K562 (cell line): ENCODE measurements at regions not wholly inside any gene's neighbourhood (a gene's known extent, or its start where the extent isn't known, plus 50 kb on each side); places are given as distances from the start of the nearest gene placed in this dataset.

Source experiments
- ATAC-seq: fragments of 200-7000 bp; cut with Tn5 transposase; 3 replicates; pipeline ENCODE4 v1.9.1; 2020; ENCODE audit warnings: moderate library complexity
- BruUV-seq: library from RNA; stranded (reverse); fragments of 400-500 nt; replicated peaks from 2 replicates; lab custom pipeline; 2021; lab: Mats Ljungman, UMichigan
- CTCF ChIA-PET: fragments of 300-600 bp; formaldehyde crosslinking; extraction: SDS; loops from one replicate; lab custom pipeline; 2021; ENCODE audit warnings: low intra/inter-chr PET ratio; lab: Yijun Ruan, JAX
- POLR2A ChIA-PET: fragments of 300-600, 350-650 bp; sonication (Branson Sonifier 250); formaldehyde crosslinking; extraction: SDS; loops from one replicate; lab custom pipeline; 2021; ENCODE audit warnings: antibody characterized with exemption, inconsistent platforms; lab: Yijun Ruan, JAX
- DNase-seq, 4 experiments: peaks; one replicate each; pipeline versions ENCODE4 v3.0.0 to v3.0.0-alpha.2; 2011 to 2018; ENCODE audit warnings: low spot score in 3 of 4, mixed read lengths in 3 of 4; ENCODE audit errors: extremely low read depth in 1 of 4
- FAIRE-seq: peaks from 2 replicates; lab custom pipeline; 2011; peaks lifted over from hg19 to GRCh38; lab: Jason Lieb, UNC
- H2AFZ ChIP-seq: 2 replicates; pipeline ENCODE4 v1.6.0; 2011; ENCODE audit warnings: low read depth, low read length, control low read depth, inconsistent platforms
- H3K27ac ChIP-seq: fragments of 200-600 bp; 3 replicates; pipeline ENCODE4 v1.8.0; 2011; ENCODE audit warnings: low read depth, mild to moderate bottlenecking, control low read depth, inconsistent platforms, low read length, moderate library complexity, mixed read lengths; ENCODE audit errors: extremely low read depth
- H3K27me3 ChIP-seq, 2 experiments: fragments of 300-600 bp in 1 of 2; 2 replicates in 1 of 2; 3 replicates in 1 of 2; pipeline versions ENCODE4 v1.6.0 to v1.8.0; 2011; ENCODE audit warnings: inconsistent platforms in 2 of 2, low read length in 2 of 2, mild to moderate bottlenecking in 1 of 2, mixed read lengths in 1 of 2, moderate library complexity in 1 of 2; ENCODE audit not compliant: control insufficient read depth in 2 of 2, insufficient read depth in 2 of 2
- H3K36me3 ChIP-seq: fragments of 300-600 bp; 3 replicates; pipeline ENCODE4 v1.8.0; 2011; ENCODE audit warnings: mild to moderate bottlenecking, low read length, inconsistent platforms; ENCODE audit not compliant: control insufficient read depth, insufficient read depth
- H3K4me1 ChIP-seq, 2 experiments: fragments of 200-600 bp in 1 of 2; replicated peaks in 1 of 2; 2 replicates in 1 of 2; 3 replicates in 1 of 2; pipeline versions ENCODE4 v1.5.1 to v1.8.0; 2011; ENCODE audit warnings: inconsistent platforms in 2 of 2, low read length in 2 of 2, mild to moderate bottlenecking in 1 of 2, mixed read lengths in 1 of 2, moderate library complexity in 1 of 2; ENCODE audit not compliant: control insufficient read depth in 2 of 2, insufficient read depth in 2 of 2
- H3K4me2 ChIP-seq: 2 replicates; pipeline ENCODE4 v1.6.1; 2011; ENCODE audit warnings: low read length, control low read depth, inconsistent platforms, mixed read lengths; ENCODE audit not compliant: insufficient read depth
- H3K4me3 ChIP-seq: fragments of 200-600 bp; sonication (generic), shearing (Covaris generic); 2 replicates; pipeline ENCODE4 v1.5.1; 2016; ENCODE audit warnings: control low read depth, inconsistent platforms
- H3K79me2 ChIP-seq: fragments of 200-600 bp; 3 replicates; pipeline ENCODE4 v1.8.0; 2011; ENCODE audit warnings: low read length, inconsistent platforms; ENCODE audit not compliant: control insufficient read depth, insufficient read depth
- H3K9ac ChIP-seq, 2 experiments: 2 replicates each; pipeline versions ENCODE4 v1.6.0 to v1.6.1; 2011; ENCODE audit warnings: low read depth in 2 of 2, low read length in 2 of 2, control low read depth in 1 of 2, inconsistent platforms in 1 of 2, mild to moderate bottlenecking in 1 of 2, mixed read lengths in 1 of 2; ENCODE audit not compliant: insufficient read depth in 1 of 2
- H3K9me1 ChIP-seq: one replicate; pipeline ENCODE4 v1.6.0; 2011; ENCODE audit warnings: inconsistent platforms, mild to moderate bottlenecking, low read length, moderate library complexity; ENCODE audit not compliant: control insufficient read depth, insufficient read depth
- H3K9me3 ChIP-seq: replicated peaks from 2 replicates; pipeline ENCODE4 v1.5.1; 2011; ENCODE audit warnings: low read depth, low read length, inconsistent platforms; ENCODE audit not compliant: control insufficient read depth, insufficient read depth
- H4K20me1 ChIP-seq: replicated peaks from 2 replicates; pipeline ENCODE4 v1.6.1; 2011; ENCODE audit warnings: low read length, inconsistent platforms, mixed read lengths; ENCODE audit not compliant: control insufficient read depth, insufficient read depth
- BACH1 ChIP-seq: fragments of 200-800 bp; sonication (Bioruptor generic); IDR thresholded peaks from 2 replicates; pipeline ENCODE4 v1.6.1; 2016; ENCODE audit warnings: missing genetic modification characterization, missing compliant biosample characterization
- BMI1 ChIP-seq: fragments of 150-350 bp; IDR thresholded peaks from 2 replicates; pipeline ENCODE4 v1.6.1; 2014; ENCODE audit warnings: low read length
- BRD9 ChIP-seq: fragments of 450-650 bp; IDR thresholded peaks from 2 replicates; pipeline ENCODE4 v1.6.1; 2018; ENCODE audit warnings: low read depth; ENCODE audit not compliant: partially characterized antibody
- CEBPB ChIP-seq: fragments of 450-650 bp; IDR thresholded peaks from 2 replicates; pipeline ENCODE4 v1.6.1; 2016; ENCODE audit warnings: missing genetic modification characterization, missing compliant biosample characterization
- DMBX1 ChIP-seq: fragments of 250-450 bp; sonication (Bioruptor Pico); IDR thresholded peaks from 2 replicates; pipeline ENCODE4 v1.8.0; 2022; ENCODE audit warnings: inconsistent platforms, mild to moderate bottlenecking, moderate library complexity, borderline replicate concordance
- FOXA1 ChIP-seq: fragments of 450-650 bp; IDR thresholded peaks from 2 replicates; pipeline ENCODE4 v1.6.1; 2016; ENCODE audit warnings: mild to moderate bottlenecking, borderline replicate concordance
- FOXP1 ChIP-seq: sonication (generic); formaldehyde crosslinking; IDR thresholded peaks from 2 replicates; pipeline ENCODE4 v1.8.0; 2022; ENCODE audit warnings: mild to moderate bottlenecking, missing genetic modification reagents
- FUS ChIP-seq: fragments of 200-400 bp; formaldehyde crosslinking; optimal IDR thresholded peaks from 2 replicates; pipeline ENCODE3; 2017; ENCODE audit warnings: low read depth, low read length
- GABPB2 ChIP-seq: fragments of 250-450 bp; sonication (Bioruptor Pico); conservative IDR thresholded peaks from 2 replicates; pipeline ENCODE4 v1.5.1; 2021; ENCODE audit warnings: mild to moderate bottlenecking
- HSF4 ChIP-seq: fragments of 250-450 bp; sonication (Bioruptor Pico); IDR thresholded peaks from 2 replicates; pipeline ENCODE4 v2.1.2; 2022; ENCODE audit warnings: mild to moderate bottlenecking, moderate library complexity, borderline replicate concordance
- MYNN ChIP-seq, 2 experiments: sonication (generic); formaldehyde crosslinking in 1 of 2; IDR thresholded peaks; 2 replicates each; pipeline versions ENCODE4 v1.5.0 to v1.6.1; 2016 to 2020; ENCODE audit warnings: antibody characterized with exemption in 1 of 2, missing genetic modification reagents in 1 of 2
- PHB2 ChIP-seq: fragments of 450-650 bp; IDR thresholded peaks from 2 replicates; pipeline ENCODE4 v1.6.1; 2017; ENCODE audit warnings: low read depth
- PHF20 ChIP-seq: fragments of 450-650 bp; IDR thresholded peaks from 2 replicates; pipeline ENCODE4 v1.6.1; 2018; ENCODE audit not compliant: partially characterized antibody
- XRCC3 ChIP-seq: fragments of 450-650 bp; IDR thresholded peaks from 2 replicates; pipeline ENCODE4 v1.6.1; 2017; ENCODE audit warnings: mild to moderate bottlenecking, moderate library complexity
- ZFX ChIP-seq: sonication (generic); formaldehyde crosslinking; IDR thresholded peaks from 2 replicates; pipeline ENCODE4 v1.8.0; 2022; ENCODE audit warnings: mild to moderate bottlenecking, missing genetic modification reagents, moderate library complexity
- WGBS: fragments of 100-300 bp; shearing (Covaris generic); methylation state at CpG from one replicate; pipeline ENCODE4 v1.1.6; 2016; ENCODE audit warnings: low coverage, mixed read lengths; ENCODE audit not compliant: insufficient coverage; ENCODE audit errors: missing lambda C conversion rate; 5-methylcytosine and 5-hydroxymethylcytosine counted together
- in situ Hi-C: fragments of 300-500 bp; cut with MboI; formaldehyde crosslinking; loops from 4 replicates; pipeline ENCODE4 v1.15.0; 2018; ENCODE audit warnings: inconsistent platforms, mixed read lengths
- intact Hi-C: fragments of 100-400 bp; cut with micrococcal nuclease; formaldehyde crosslinking; loops from 2 replicates; pipeline ENCODE4 v1.14.2; 2022
- TF ChIP-seq, protein P1 (sequence below): fragments of 450-650 bp; IDR thresholded peaks from 2 replicates; pipeline ENCODE4 v1.6.1; 2017; ENCODE audit warnings: antibody characterized with exemption
- TF ChIP-seq, protein P2 (sequence below): fragments of 450-650 bp; conservative IDR thresholded peaks from 2 replicates; pipeline ENCODE4 v1.6.1; 2016; ENCODE audit warnings: missing genetic modification characterization, low read depth, mild to moderate bottlenecking, missing compliant biosample characterization, moderate library complexity
- TF ChIP-seq, protein P3 (sequence below), 2 experiments: fragments of 450-650 bp; IDR thresholded peaks; 2 replicates each; pipeline ENCODE4 v1.6.1; 2018; ENCODE audit warnings: mild to moderate bottlenecking in 2 of 2, low read depth in 1 of 2; ENCODE audit not compliant: partially characterized antibody in 2 of 2

DNA sequence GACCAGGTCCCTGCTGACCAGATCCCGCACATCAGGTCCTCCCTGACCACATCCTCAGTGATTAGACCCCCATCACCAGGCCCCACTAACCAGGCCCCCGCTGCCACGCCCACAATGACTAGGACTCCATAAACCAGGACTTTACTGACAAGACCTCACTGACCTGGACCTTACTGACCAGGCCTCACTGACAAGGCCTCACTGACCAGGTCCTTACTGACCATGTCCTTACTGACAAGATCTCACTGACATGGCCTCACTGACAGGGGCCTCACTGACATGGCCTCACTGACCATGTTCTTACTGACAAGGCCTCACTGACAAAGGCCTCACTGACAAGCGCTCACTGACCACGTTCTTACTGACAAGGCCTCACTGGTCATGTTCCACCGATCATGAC lies 107.9 kb upstream of the TEKT4 start:
- Histone ChIP-seq H4K20me1 (no peaks in the 10 kb centered on the region), H3K27me3 (no peaks in the 10 kb centered on the region), H2AFZ (no peak overlapping the region), H3K79me2 (no peaks in the 10 kb centered on the region), H3K9ac (no peak overlapping the region), H3K9me3 (no peaks in the 10 kb centered on the region), H3K27ac (no peak overlapping the region), H3K36me3 (no peaks in the 10 kb centered on the region), H3K4me1 (no peaks in the 10 kb centered on the region), H3K9me1 (no peaks in the 10 kb centered on the region), H3K4me2 (no peak overlapping the region), H3K4me3 (no peak overlapping the region)
- no peak for FAIRE-seq
- BruUV-seq: no TSS peak
- ChIA-PET CTCF (no interaction called here), POLR2A (no interaction called here)
- intact Hi-C loops (no loop called here), in situ Hi-C loops (no loop called here)
- ATAC-seq: no peak
- DNase-seq: no peak
- 5% methylated on average over 6 of the region's 6 CpGs for WGBS
- TF ChIP-seq FOXP1 (CRISPR knock-in tag) (no peak), PHB2 (no peak), FOXA1 (no peak), BMI1 (no peak), BRD9 (no peak), HSF4 (CRISPR knock-in tag) (no peak), ZFX (CRISPR knock-in tag) (no peak), BACH1 (tag) (no peak), DMBX1 (no peak), PHF20 (no peak), CEBPB (tag) (no peak), FUS (no peak), MYNN (IDR thresholded peaks at IDR 0.05) (no peak), MYNN (CRISPR knock-in tag; IDR thresholded peaks at IDR 0.05) (no peak), GABPB2 (no peak), XRCC3 (no peak)
- TF ChIP-seq, protein P1, sequence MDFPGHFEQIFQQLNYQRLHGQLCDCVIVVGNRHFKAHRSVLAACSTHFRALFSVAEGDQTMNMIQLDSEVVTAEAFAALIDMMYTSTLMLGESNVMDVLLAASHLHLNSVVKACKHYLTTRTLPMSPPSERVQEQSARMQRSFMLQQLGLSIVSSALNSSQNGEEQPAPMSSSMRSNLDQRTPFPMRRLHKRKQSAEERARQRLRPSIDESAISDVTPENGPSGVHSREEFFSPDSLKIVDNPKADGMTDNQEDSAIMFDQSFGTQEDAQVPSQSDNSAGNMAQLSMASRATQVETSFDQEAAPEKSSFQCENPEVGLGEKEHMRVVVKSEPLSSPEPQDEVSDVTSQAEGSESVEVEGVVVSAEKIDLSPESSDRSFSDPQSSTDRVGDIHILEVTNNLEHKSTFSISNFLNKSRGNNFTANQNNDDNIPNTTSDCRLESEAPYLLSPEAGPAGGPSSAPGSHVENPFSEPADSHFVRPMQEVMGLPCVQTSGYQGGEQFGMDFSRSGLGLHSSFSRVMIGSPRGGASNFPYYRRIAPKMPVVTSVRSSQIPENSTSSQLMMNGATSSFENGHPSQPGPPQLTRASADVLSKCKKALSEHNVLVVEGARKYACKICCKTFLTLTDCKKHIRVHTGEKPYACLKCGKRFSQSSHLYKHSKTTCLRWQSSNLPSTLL: no peak
- TF ChIP-seq, protein P2, sequence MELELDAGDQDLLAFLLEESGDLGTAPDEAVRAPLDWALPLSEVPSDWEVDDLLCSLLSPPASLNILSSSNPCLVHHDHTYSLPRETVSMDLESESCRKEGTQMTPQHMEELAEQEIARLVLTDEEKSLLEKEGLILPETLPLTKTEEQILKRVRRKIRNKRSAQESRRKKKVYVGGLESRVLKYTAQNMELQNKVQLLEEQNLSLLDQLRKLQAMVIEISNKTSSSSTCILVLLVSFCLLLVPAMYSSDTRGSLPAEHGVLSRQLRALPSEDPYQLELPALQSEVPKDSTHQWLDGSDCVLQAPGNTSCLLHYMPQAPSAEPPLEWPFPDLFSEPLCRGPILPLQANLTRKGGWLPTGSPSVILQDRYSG (tag): no peak
- TF ChIP-seq, protein P3, sequence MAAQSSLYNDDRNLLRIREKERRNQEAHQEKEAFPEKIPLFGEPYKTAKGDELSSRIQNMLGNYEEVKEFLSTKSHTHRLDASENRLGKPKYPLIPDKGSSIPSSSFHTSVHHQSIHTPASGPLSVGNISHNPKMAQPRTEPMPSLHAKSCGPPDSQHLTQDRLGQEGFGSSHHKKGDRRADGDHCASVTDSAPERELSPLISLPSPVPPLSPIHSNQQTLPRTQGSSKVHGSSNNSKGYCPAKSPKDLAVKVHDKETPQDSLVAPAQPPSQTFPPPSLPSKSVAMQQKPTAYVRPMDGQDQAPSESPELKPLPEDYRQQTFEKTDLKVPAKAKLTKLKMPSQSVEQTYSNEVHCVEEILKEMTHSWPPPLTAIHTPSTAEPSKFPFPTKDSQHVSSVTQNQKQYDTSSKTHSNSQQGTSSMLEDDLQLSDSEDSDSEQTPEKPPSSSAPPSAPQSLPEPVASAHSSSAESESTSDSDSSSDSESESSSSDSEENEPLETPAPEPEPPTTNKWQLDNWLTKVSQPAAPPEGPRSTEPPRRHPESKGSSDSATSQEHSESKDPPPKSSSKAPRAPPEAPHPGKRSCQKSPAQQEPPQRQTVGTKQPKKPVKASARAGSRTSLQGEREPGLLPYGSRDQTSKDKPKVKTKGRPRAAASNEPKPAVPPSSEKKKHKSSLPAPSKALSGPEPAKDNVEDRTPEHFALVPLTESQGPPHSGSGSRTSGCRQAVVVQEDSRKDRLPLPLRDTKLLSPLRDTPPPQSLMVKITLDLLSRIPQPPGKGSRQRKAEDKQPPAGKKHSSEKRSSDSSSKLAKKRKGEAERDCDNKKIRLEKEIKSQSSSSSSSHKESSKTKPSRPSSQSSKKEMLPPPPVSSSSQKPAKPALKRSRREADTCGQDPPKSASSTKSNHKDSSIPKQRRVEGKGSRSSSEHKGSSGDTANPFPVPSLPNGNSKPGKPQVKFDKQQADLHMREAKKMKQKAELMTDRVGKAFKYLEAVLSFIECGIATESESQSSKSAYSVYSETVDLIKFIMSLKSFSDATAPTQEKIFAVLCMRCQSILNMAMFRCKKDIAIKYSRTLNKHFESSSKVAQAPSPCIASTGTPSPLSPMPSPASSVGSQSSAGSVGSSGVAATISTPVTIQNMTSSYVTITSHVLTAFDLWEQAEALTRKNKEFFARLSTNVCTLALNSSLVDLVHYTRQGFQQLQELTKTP (IDR thresholded peaks at IDR 0.05; ENCODE audit: low read depth in 1 of 2, partially characterized antibody in 2 of 2): no peak
